ENCODE measurements at regions not wholly inside any gene's neighbourhood (a gene's known extent, or its start where the extent isn't known, plus 50 kb on each side); places are given as distances from the start of the nearest gene placed in this dataset.
"Not testable (repeated sequence)": the region's sequence is repeated elsewhere in the genome, so short reads cannot be mapped to it uniquely, and the experiment has no call there.

DNA sequence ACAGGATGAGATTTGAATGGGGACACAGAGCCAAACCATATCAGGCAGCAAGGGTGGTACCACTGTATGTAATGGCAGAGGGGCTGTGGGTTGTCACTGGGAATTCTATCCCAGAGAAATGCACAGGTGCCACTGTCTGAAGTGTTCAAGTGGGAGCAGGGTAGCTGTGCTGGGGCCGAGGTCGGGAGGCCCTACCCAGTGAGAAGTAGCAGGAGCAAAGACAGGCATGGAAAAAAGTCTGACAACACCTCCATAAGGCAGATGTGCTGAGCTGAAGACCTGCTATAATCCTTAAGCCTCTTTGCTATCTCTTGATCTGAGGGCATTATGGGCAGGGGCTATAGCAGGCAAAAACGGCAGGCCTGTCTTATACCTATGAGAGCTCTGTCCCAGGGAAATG lies 86.9 kb upstream of the ANKRD20A1 start:
- H3K4me3 ChIP-seq (ENCODE audit: low read depth, low read length); H3K4me1 ChIP-seq; H3K27me3 ChIP-seq (ENCODE audit: control insufficient read depth, insufficient read depth, low read length); H3K79me2 ChIP-seq; H3K27ac ChIP-seq; H3K4me2 ChIP-seq (ENCODE audit: low read length); H3K9ac ChIP-seq; H3K9me3 ChIP-seq (ENCODE audit: control insufficient read depth, low read length); H2AFZ ChIP-seq; H3K36me3 ChIP-seq (ENCODE audit: control insufficient read depth, insufficient read depth, low read length): not testable (repeated sequence)

- not testable (repeated sequence) for H3K9me3 ChIP-seq (ENCODE audit: control insufficient read depth, low read length); H3K4me3 ChIP-seq (ENCODE audit: low read depth, low read length); H2AFZ ChIP-seq; H3K4me1 ChIP-seq; H3K4me2 ChIP-seq (ENCODE audit: low read length); H3K27me3 ChIP-seq (ENCODE audit: control insufficient read depth, insufficient read depth, low read length); H3K79me2 ChIP-seq; H3K36me3 ChIP-seq (ENCODE audit: control insufficient read depth, insufficient read depth, low read length); H3K9ac ChIP-seq; H3K27ac ChIP-seq
These were observed 58.6 kb upstream of the ANKRD20A1 start for GRCh38 chr9:67800170-67800569.
